CD4-positive, alpha-beta T cell treated with Interferon alpha-2 for 1 hour (primary cell): ENCODE measurements at regions not wholly inside any gene's neighbourhood (a gene's known extent, or its start where the extent isn't known, plus 50 kb on each side); places are given as distances from the start of the nearest gene placed in this dataset.
A peak's percentile ranks its signal among the peaks of the same experiment; 100 is the strongest.
"Not testable (repeated sequence)": the region's sequence is repeated elsewhere in the genome, so short reads cannot be mapped to it uniquely, and the experiment has no call there.

Experiments used
- DNase-seq, 2 donors: peaks; one replicate each; pipeline ENCODE4 v3.0.0-alpha.2; 2020 to 2022

DNA sequence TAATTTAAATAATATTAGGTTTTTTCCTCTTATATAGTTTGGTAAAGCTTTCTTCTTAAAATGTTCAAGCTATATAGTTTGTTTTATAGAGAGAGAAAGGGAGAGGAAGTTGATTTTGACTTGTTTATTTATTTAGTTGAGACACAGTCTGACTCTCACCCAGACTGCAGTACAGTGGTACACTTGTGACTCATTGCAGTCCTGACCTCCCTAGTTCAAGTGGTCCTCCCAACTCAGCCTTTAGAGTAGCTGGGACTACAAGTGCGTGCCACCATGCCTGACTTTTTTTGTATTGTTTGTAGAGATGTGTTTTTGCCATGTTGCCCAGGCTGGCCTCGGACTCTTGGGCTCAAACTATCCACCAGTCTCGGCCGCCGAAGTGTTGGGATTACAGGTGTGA lies 187.4 kb upstream of the TGIF2LY start:
- DNase-seq: not testable (repeated sequence)

DNA sequence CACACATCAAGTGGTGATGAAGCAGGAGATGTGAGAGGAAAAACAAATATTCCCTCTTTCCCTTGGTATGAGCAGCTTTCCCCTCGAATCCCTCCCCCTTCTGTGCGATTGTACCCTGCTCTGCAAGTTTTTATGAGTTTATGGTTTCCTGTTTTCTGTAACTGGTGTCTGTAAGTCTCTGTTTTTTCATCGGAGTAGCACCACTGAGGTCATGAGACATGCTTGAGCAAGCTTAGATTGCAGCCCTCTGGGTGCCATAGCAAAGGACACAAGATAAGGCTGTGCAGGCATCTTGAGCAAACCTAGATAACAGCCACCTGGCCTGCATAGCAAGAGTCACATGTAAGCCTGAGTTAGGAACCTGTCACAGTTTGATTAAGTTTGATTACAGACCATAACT lies 174.6 kb upstream of the TGIF2LY start:
- DNase-seq: not testable (repeated sequence)

- DNase-seq: peak in 1 of 2 donors; percentile 34
Observed at GRCh38 chrY:3405585-3405984, 173.3 kb upstream of the TGIF2LY start.

- DNase-seq: not testable (repeated sequence)
Observed at GRCh38 chrY:3406896-3407452, 171.9 kb upstream of the TGIF2LY start.

DNA sequence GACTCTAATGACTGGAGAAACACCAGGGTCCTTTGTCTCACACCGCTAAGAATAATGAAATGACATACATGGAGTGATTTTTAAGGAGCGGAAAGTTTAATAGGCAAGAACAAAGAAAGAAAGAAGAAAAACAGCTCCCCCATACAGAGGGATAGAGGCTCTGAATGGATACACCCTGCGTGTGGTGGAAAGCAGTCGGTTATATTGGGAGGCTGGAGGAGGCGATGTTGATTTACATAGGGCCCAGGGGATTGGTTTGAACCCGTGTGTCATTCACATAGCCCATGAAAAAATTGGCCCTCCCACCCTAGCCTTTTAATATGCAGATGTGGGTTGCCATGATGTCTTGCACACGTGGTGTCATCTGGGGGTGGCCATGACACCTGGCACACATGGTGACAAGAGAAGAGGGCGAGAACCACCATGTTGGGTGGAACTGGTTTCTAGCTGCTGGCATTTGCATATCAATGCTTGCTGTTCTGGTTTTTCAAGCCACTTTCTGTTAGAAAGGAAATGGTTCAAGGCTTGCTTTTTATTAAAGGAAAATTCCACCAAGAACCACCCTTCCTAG lies 168.5 kb upstream of the TGIF2LY start:
- not testable (repeated sequence) for DNase-seq
